ENCODE measurements at regions not wholly inside any gene's neighbourhood (a gene's known extent, or its start where the extent isn't known, plus 50 kb on each side); places are given as distances from the start of the nearest gene placed in this dataset.

- TF ChIP-seq GATA2 (IDR thresholded peaks at IDR 0.05; ENCODE audit: low read depth, low read length) (no peak), GATA3 (IDR thresholded peaks at IDR 0.05; ENCODE audit: low read depth, low read length) (no peak)
Observed at GRCh38 chr2:150618245-150618895, 130.9 kb upstream of the RND3 start.

All from SH-SY5Y (cell line).